ENCODE measurements at regions not wholly inside any gene's neighbourhood (a gene's known extent, or its start where the extent isn't known, plus 50 kb on each side); places are given as distances from the start of the nearest gene placed in this dataset.

DNA sequence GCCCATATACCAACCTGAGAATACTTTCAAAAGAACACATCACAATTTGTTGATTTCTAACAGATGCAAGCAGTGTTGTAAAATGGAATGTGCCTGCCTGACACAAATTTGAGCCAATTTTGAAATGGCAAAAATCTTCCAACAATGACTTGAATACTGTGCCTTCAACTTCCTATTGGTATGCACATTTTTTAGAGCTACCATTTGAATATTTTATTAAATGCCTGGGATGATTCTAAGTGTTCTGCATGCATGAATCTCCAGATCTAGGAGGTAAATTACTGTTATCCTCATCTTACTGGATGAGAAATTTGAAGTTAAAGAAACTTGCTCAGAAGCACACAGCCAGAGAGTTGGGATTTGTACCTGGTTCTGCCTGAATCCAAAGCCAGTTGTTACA lies 282.8 kb upstream of the LRRN1 start:
- no peak overlapping the region for H3K27ac ChIP-seq
- TF ChIP-seq, protein P1, sequence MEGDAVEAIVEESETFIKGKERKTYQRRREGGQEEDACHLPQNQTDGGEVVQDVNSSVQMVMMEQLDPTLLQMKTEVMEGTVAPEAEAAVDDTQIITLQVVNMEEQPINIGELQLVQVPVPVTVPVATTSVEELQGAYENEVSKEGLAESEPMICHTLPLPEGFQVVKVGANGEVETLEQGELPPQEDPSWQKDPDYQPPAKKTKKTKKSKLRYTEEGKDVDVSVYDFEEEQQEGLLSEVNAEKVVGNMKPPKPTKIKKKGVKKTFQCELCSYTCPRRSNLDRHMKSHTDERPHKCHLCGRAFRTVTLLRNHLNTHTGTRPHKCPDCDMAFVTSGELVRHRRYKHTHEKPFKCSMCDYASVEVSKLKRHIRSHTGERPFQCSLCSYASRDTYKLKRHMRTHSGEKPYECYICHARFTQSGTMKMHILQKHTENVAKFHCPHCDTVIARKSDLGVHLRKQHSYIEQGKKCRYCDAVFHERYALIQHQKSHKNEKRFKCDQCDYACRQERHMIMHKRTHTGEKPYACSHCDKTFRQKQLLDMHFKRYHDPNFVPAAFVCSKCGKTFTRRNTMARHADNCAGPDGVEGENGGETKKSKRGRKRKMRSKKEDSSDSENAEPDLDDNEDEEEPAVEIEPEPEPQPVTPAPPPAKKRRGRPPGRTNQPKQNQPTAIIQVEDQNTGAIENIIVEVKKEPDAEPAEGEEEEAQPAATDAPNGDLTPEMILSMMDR (conservative IDR thresholded peaks at IDR 0.05) = no peak
- TF ChIP-seq ZFX (IDR thresholded peaks at IDR 0.05) = no peak

DNA sequence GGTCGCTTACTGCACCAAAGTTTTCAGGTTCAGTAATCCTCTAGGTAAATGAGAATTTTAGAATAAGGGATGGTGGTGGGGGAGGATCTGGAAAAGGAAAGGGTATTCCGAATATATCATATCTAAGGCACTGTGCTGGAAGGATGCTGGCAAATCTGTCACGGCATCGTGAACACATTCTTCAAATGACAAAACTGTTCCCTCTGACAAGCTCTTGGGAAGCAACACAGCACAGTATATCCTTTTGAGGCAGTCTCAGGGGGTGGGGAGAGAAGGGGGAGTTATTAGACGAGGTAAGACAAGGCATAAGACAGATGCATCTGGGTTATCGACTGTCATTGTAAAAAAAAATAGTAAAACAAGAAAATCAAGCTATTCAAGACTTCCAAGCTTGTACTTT lies 289.6 kb upstream of the LRRN1 start:
- H3K27ac ChIP-seq = no peak overlapping the region
- no peak for TF ChIP-seq ZFX (IDR thresholded peaks at IDR 0.05)
- TF ChIP-seq, protein P1 (conservative IDR thresholded peaks at IDR 0.05) = no peak

DNA sequence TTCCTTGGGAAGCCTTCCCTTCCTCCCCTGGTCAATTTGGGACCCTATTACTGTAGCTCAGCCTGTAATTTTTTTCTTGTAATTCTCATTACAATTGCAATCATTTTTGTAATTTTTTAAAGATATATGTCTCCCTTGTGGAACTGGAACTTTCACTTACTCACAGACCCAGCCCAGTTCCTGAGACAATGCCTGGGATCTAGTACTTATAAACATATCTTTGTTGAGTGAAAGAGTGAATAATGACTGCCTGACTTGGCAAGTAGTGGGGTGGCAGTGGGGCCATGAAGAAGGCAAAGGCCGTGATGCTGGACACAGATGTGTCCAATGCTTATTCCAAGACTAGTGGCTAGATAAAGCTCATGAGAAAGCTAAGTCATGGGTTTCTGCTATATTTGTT lies 294.5 kb upstream of the LRRN1 start:
- H3K27ac ChIP-seq = no peak overlapping the region
- TF ChIP-seq ZFX (IDR thresholded peaks at IDR 0.05) = no peak
- TF ChIP-seq, protein P1 (conservative IDR thresholded peaks at IDR 0.05) = no peak

DNA sequence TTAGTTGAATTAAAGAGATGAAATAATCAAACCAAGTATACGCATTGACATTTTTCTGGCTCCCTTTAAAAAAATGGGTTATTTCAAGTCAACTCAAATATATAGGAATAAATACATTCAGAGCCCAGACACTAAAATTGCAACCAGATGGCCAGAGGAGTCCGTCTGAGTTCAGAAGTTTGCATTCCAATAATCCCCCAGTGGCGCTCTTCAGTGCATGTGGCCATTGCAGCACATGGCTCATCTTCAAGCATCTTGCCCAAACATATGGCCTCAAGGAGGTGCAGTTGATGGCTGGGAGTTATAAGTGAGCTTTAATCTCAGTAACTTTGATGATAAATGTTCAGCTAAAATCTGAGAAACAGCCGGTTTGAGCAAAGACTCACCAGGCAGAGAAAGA lies 295.8 kb upstream of the LRRN1 start:
- no peak for TF ChIP-seq ZFX (IDR thresholded peaks at IDR 0.05)
- TF ChIP-seq, protein P1 (conservative IDR thresholded peaks at IDR 0.05) = no peak
- H3K27ac ChIP-seq = no peak overlapping the region

DNA sequence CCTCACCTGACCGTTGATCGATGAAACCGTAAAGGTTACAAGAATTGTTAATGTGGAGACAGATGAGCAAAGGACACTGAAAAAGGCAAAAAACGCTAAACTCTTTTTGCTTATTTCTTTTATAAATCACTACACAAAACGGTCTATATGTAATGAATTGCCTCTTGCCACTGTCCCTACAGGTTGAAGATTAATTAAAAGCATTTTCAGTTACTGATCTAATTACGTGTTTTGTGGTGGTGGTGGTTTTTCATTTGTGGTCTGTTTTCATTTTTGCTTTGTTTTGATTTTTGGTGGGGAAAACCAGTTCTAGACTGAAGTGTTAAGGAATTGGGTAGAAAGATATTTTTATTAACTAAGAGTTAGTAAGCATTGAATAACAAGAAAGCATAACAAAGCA lies 299.2 kb upstream of the LRRN1 start:
- no peak for TF ChIP-seq ZFX (IDR thresholded peaks at IDR 0.05)
- TF ChIP-seq, protein P1 (conservative IDR thresholded peaks at IDR 0.05) = no peak
- no peak overlapping the region for H3K27ac ChIP-seq

DNA sequence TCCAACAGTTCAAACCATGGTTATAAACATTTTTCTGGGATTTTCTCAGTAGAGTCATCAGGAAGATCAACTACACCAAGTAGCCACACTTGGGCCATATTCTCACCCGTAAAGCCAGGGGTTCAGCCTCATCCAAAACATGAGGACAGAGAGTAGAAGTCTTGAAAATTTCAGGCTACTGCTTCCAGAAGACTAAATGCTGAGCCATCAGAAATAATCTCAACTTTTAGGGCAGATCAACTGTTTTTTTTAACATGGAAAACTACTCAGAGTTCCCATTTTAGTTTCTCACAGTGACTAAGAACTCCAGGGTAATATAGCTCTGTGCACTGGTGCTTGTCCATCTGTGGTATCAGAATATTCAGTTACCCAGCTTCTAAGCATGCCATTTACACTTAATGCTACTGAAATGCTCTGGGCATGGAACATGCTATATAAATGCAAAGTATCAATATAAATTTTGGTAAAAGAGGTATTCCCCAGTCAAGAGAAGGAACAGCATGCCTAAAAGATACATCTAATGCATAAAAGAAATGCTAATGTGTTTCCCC lies 300.1 kb upstream of the LRRN1 start:
- no peak for TF ChIP-seq ZFX (IDR thresholded peaks at IDR 0.05)
- TF ChIP-seq, protein P1 (conservative IDR thresholded peaks at IDR 0.05) = no peak
- no peak overlapping the region for H3K27ac ChIP-seq

DNA sequence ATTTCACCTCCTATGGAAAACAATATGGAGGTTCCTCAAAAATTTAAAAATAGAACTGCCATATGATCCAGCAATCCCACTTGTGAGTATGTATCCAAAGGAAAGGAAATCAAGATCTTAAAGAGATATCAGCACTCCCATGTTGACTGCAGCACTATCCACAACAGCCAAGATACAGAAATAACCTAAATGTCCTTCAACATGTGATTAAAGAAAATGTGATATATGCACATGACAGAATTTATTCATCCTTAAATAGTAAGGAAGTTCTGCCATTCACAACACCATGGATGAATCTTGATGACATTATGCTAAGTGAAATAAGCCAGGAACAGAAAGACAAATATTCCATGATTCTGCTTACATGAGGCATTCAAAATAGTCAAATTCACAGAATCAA lies 303.6 kb upstream of the LRRN1 start:
- no peak overlapping the region for H3K27ac ChIP-seq
- TF ChIP-seq, protein P1 (conservative IDR thresholded peaks at IDR 0.05) = no peak
- TF ChIP-seq ZFX (IDR thresholded peaks at IDR 0.05) = no peak

Measured in C4-2B (cell line).